Endothelial cell of umbilical vein (primary cell): ENCODE measurements at regions not wholly inside any gene's neighbourhood (a gene's known extent, or its start where the extent isn't known, plus 50 kb on each side); places are given as distances from the start of the nearest gene placed in this dataset.

ENCODE experiments used
- EZH2 ChIP-seq: IDR thresholded peaks from 2 replicates; pipeline ENCODE4 v1.6.1; 2012; ENCODE audit warnings: borderline replicate concordance, low read depth, mild to moderate bottlenecking, moderate library complexity, low read length, inconsistent platforms; ENCODE audit not compliant: severe bottlenecking
- FOS ChIP-seq: IDR thresholded peaks from 2 replicates; pipeline ENCODE4 v1.6.1; 2011; ENCODE audit warnings: mild to moderate bottlenecking, low read length, moderate library complexity, borderline replicate concordance; ENCODE audit not compliant: insufficient read depth
- GATA2 ChIP-seq: IDR thresholded peaks from 2 replicates; pipeline ENCODE4 v1.7.0; 2011; ENCODE audit warnings: low read depth, mild to moderate bottlenecking, moderate library complexity, mixed read lengths, low read length; ENCODE audit not compliant: insufficient read length, insufficient read depth
- JUN ChIP-seq: IDR thresholded peaks from 2 replicates; pipeline ENCODE4 v1.6.1; 2011; ENCODE audit warnings: borderline replicate concordance, low read depth; ENCODE audit not compliant: insufficient read length, insufficient read depth
- MYC ChIP-seq: IDR thresholded peaks from one replicate; pipeline ENCODE4 v1.6.1; 2011; ENCODE audit warnings: mild to moderate bottlenecking, low read depth, low read length
- POLR2A ChIP-seq: IDR thresholded peaks from 2 replicates; pipeline ENCODE4 v1.6.1; 2012; ENCODE audit warnings: low read depth, mild to moderate bottlenecking, control low read depth, low read length
- POLR2AphosphoS5 ChIP-seq: IDR thresholded peaks from 2 replicates; pipeline ENCODE4 v1.6.1; 2012; ENCODE audit warnings: low read depth, mild to moderate bottlenecking, control low read depth, low read length, moderate library complexity; ENCODE audit not compliant: insufficient read depth
- TF ChIP-seq, protein P1 (sequence below), 2 donors: IDR thresholded peaks; 1 replicate in 1 of 2; 2 replicates in 1 of 2; pipeline ENCODE4 v1.5.1; 2011; ENCODE audit warnings: low read length in 2 of 2, mild to moderate bottlenecking in 2 of 2, moderate library complexity in 2 of 2, control low read depth in 1 of 2, inconsistent platforms in 1 of 2, low read depth in 1 of 2; ENCODE audit not compliant: insufficient read depth in 1 of 2; ENCODE audit errors: extremely low read depth in 1 of 2
- TF ChIP-seq, protein P2 (sequence below): IDR thresholded peaks from 2 replicates; pipeline ENCODE4 v1.6.1; 2011; ENCODE audit not compliant: insufficient read depth, insufficient read length

DNA sequence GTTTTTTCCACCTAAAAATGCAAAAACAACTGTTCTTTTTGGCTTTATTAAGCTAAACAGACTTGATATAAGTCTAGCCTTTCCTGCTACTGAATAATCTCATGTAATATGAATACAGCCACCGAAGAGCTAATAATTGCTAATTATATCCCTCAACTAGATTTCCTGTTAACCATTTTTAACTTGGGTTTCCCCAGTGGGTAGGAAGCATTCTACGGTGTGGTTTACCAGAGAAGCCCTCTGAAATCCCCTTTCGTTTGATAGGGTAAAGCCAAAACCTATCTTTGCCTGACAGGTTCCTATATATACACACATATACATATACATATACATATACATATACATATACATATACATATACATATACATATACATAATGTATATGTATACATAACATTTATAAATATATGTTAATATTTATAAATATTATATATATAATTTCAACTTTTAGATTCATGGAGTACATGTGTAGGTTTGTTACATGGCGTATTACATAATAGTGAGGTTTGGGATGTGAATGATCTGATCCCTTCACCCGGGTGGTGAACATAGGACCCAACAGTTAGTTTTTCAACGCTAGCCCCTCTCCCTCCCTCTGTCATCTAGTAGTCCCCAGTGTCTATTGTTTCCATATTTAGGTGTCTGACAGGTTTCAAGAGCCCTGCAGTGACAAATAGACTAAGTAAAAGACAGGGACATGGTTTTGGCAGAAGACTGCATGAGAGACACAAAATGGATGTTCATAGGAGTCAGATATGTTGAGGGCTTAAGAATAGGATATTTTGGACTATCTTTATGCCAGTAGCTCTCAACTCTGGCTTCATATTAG lies 62.4 kb downstream of the ATXN3L start:
- no peak for TF ChIP-seq POLR2AphosphoS5
- TF ChIP-seq JUN: no peak
- TF ChIP-seq POLR2A: no peak
- TF ChIP-seq, protein P1, sequence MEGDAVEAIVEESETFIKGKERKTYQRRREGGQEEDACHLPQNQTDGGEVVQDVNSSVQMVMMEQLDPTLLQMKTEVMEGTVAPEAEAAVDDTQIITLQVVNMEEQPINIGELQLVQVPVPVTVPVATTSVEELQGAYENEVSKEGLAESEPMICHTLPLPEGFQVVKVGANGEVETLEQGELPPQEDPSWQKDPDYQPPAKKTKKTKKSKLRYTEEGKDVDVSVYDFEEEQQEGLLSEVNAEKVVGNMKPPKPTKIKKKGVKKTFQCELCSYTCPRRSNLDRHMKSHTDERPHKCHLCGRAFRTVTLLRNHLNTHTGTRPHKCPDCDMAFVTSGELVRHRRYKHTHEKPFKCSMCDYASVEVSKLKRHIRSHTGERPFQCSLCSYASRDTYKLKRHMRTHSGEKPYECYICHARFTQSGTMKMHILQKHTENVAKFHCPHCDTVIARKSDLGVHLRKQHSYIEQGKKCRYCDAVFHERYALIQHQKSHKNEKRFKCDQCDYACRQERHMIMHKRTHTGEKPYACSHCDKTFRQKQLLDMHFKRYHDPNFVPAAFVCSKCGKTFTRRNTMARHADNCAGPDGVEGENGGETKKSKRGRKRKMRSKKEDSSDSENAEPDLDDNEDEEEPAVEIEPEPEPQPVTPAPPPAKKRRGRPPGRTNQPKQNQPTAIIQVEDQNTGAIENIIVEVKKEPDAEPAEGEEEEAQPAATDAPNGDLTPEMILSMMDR (IDR thresholded peaks at IDR 0.05; ENCODE audit: extremely low read depth in 1 of 2, insufficient read depth in 1 of 2, low read depth in 1 of 2, low read length in 2 of 2): no peak
- TF ChIP-seq FOS: no peak
- no peak for TF ChIP-seq EZH2
- no peak for TF ChIP-seq MYC
- TF ChIP-seq, protein P2, sequence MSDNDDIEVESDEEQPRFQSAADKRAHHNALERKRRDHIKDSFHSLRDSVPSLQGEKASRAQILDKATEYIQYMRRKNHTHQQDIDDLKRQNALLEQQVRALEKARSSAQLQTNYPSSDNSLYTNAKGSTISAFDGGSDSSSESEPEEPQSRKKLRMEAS: no peak
- no peak for TF ChIP-seq GATA2
